ENCODE measurements at regions not wholly inside any gene's neighbourhood (a gene's known extent, or its start where the extent isn't known, plus 50 kb on each side); places are given as distances from the start of the nearest gene placed in this dataset.

DNA sequence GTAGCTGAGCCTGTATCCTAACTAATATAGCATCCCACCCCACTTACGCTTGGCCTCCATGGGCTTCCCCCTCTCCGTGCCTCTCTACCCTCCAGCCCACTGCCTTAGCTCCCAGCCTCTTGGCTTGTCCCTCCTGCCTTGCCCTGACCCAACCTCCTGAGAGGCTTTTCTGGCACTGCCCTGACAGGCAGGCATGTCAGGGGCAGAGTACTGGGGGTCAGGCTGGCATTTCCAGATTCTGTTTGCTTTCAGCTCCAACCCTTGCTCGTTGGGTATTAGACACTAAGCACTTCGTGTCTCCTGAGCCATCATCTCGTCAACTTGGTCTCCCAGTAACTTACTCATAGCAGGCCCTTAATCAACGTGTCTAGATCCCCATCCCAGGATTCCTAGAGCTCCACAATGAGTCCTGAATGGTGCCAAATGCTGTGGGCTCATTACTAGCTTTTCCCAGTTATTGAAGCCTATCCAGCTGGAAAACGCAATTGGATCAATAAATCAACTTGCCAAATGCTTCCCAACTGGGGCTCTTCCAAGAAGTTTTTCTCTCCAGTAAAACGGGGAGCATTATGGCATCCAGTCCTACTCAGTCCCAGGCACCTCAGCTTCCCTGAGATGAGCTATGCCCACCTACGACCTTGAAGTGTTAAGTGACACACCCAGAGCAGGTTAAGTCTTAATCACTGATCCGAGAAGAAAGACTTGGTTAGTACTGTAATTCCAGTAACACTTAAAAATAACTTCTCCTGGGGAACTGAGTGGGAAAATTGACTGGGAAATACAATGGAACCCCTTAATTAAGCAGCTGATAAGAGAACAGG is 78.5 kb upstream of the DLG1 start:
- TF ChIP-seq POLR2A (IDR thresholded peaks at IDR 0.05; ENCODE audit: low read length) (no peak), GATA1 (IDR thresholded peaks at IDR 0.05; ENCODE audit: low read depth, low read length) (no peak)
- no peak for DNase-seq

DNA sequence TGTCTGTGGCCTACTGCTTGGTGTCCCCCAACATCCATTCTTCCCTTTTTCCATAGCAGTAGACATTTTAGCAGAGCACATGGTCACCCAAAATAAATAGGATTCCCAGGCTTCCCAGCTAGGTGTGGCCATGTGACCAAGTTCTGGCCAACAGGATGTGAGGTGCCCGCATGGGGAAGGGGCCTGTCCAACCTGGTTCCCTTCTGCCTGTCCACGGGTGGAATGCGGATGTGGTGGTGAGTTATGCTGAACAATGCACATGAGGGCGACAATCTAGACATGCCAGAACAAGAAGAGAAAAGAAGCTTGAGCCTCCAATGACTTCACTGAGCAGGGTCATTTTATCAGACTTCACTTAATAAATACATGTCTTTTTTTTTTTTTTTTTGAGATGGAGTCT is 77.6 kb upstream of the DLG1 start:
- no peak for DNase-seq
- TF ChIP-seq GATA1 (IDR thresholded peaks at IDR 0.05; ENCODE audit: low read depth, low read length): no peak
- no peak for TF ChIP-seq POLR2A (IDR thresholded peaks at IDR 0.05; ENCODE audit: low read length)

DNA sequence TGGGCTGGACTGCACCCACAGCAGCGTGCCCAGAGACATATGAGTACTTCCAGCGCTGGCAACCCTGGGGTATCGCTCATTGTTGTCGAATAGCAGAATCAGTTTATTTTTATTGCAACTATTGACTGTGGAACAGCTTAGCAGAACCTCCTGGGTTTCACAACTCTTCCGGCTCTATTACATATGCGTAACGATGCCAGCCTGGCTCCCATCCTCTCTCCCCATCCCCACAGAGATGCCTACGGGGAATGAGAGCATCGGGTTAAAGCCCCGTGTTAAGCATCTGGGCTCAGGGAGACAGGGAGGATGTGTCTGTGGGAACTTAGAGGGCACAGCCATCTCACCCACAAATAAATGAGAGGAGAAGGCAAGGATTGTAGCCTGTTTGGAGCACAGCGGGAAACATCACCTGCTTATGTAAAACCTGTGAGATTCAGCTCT is 76.6 kb upstream of the DLG1 start:
- TF ChIP-seq POLR2A (IDR thresholded peaks at IDR 0.05; ENCODE audit: low read length) (no peak), GATA1 (IDR thresholded peaks at IDR 0.05; ENCODE audit: low read depth, low read length) (no peak)
- DNase-seq: no peak

DNA sequence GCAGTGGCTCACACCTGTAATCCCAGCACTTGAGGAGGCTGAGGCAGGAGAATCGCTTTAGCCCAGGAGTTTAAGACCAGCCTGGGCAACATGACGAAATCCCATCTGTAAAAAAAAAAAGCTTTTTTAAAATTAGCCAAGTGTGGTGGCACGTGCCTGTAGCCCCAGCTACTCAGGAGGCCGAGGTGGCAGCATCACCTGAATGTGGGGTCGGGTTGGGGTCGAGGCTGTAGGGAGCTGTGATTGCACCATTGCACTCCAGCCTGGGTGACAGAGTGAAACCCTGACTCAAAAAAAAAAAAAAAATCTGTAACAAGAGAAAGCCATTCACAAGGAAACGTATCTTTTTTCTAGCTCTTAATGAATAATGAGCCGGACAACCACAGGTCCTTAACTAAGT is 74.7 kb upstream of the DLG1 start:
- DNase-seq: no peak
- TF ChIP-seq GATA1 (IDR thresholded peaks at IDR 0.05; ENCODE audit: low read depth, low read length) (no peak), POLR2A (IDR thresholded peaks at IDR 0.05; ENCODE audit: low read length) (no peak)

DNA sequence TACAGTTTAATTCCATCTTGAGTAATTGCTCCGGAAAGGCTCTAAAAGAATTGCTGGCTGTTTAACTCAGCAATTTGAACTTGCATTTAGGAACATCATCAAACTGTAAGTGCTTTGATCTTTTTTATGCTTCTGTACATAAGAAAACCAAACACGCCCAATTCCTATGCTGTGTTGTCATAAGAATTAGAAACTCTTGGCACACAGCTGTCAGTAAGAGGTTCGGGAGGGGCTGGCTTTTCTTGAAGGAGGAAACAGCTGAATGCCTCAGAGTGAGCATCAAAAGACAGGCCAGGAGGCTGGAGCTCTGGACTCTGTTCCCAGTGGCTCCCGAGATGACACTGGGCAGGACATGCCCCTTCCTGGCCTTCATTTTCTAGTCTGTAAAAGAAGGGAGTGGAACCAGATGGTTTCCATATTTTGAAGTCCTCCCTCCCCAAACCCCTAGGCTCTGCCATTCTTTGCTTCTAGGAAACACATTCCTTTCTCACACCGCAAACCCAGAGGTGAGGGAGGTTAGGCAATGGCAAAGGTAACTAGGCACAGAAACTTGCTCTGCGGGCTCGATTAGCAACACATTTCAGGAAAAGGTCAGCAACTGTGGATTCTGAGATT is 73.7 kb upstream of the DLG1 start:
- no peak for DNase-seq
- TF ChIP-seq GATA1 (IDR thresholded peaks at IDR 0.05; ENCODE audit: low read depth, low read length) (no peak), POLR2A (IDR thresholded peaks at IDR 0.05; ENCODE audit: low read length) (no peak)

DNA sequence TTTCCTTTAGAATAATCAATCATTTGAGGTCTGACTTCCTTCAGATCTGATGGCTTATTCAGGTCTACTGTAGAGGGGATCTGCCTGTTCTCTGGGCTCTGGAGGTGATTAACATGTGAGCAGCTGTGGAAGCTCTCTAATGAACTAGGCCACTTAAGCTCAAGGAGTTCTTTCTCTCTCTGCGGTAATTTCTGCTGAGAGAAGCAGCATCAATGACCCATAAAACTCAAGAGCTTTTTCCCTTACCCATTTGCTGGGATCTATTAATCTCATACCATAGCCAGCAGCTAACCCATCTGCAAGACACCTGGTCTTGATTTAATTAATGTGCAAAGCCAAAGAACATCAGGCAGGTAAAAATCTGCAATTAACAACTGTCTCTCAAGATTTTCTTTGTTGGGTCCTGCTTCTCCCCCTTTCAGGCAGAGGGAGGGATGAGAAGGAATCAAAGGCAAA is 73.2 kb upstream of the DLG1 start:
- no peak for DNase-seq
- no peak for TF ChIP-seq GATA1 (IDR thresholded peaks at IDR 0.05; ENCODE audit: low read depth, low read length)
- TF ChIP-seq POLR2A (IDR thresholded peaks at IDR 0.05; ENCODE audit: low read length): no peak

DNA sequence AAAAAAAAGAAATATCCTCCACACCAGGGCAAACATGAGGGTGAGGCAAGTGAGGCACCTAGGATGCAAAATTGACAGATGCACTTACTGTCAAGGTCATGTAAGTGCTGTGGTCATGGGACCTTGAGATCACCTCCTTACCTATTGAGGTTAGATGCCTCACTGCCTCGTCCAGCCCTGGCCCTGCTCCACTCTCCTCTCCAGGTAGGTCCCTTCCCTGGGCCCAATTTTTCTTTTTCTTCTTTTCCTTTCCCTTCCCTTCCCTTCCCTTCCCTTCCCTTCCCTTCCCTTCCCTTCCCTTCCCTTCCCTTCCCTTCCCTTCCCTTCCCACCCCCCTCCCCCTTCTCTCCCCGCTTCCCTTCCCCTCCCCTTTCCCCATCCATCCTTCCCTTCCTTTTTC is 71.1 kb upstream of the DLG1 start:
- no peak for TF ChIP-seq GATA1 (IDR thresholded peaks at IDR 0.05; ENCODE audit: low read depth, low read length)
- TF ChIP-seq POLR2A (IDR thresholded peaks at IDR 0.05; ENCODE audit: low read length): no peak
- DNase-seq: no peak

DNA sequence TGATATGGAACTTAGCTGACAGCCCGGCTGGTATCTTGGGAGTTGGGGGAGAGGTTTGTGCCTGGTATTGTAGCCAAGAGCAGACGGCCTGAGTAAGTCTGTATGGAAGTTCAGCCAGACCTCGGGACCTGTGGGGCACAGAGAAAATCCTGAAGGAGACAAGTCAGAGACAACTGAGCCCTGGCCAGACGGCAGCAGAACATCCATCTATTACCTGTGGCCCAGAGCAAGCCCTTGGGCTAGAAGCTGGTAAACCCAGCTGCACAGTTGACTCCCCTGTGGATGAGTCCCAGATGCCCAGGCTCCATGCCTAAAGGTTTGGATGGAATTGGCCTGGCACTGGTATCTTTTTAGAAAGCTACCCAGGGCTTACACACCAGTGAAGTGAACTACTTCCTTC is 70.4 kb upstream of the DLG1 start:
- DNase-seq: no peak
- TF ChIP-seq POLR2A (IDR thresholded peaks at IDR 0.05; ENCODE audit: low read length) (no peak), GATA1 (IDR thresholded peaks at IDR 0.05; ENCODE audit: low read depth, low read length) (no peak)

DNA sequence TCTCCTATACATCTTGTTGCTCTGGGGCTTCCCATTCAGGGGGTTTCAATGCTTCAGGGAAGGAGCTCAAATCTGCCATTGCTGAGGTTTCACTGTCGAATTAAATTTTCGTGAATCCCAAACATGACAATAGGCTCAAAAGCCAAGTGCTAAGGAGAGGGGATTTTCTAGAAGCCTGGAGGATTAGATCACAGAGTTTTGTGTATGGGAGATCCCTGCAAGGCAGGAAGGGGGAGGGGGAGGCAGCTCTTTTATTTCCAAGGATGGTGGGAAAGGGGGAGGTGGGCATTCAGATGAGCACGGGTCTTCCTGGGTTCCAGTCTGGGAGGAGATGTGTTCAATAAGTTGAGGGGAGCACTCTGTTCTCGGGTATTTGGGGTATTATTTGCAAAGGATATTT is 69.9 kb upstream of the DLG1 start:
- TF ChIP-seq POLR2A (IDR thresholded peaks at IDR 0.05; ENCODE audit: low read length) (no peak), GATA1 (IDR thresholded peaks at IDR 0.05; ENCODE audit: low read depth, low read length) (no peak)
- DNase-seq: no peak

DNA sequence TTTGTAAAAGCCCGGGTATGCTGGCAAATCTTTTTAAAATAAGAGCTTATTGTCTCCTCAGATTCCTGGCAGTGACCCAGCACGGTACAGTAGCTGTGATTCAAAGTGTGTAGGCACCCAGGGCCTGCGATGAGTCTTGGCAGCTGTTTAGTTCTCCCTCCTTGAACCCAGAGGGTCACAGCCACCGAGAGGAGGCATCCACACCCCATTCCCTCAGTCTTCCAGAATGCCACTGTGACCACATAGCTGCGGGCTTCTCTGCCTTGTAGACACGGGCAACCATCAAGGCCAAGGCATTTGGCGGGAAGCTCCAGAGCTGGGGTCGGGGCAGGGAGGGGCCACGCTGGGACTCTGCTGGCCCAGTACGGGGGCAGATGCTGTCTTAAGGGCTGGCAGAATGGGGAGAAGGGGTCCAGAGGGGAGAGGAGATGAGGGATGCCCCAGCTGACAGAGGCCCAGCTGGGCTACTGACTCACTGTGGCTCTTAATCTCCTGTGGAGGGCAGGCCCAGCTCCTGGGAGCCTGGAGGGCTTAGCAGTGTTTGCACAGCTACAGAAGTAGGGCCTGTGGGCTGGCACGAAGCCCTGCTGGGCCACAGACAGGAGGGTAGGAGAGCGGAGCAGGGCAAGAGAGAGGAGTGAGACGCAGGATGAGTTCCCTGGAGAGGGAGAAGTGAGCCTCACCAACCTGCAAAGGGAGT is 68.8 kb upstream of the DLG1 start:
- no peak for DNase-seq
- TF ChIP-seq POLR2A (IDR thresholded peaks at IDR 0.05; ENCODE audit: low read length) (no peak), GATA1 (IDR thresholded peaks at IDR 0.05; ENCODE audit: low read depth, low read length) (no peak)

DNA sequence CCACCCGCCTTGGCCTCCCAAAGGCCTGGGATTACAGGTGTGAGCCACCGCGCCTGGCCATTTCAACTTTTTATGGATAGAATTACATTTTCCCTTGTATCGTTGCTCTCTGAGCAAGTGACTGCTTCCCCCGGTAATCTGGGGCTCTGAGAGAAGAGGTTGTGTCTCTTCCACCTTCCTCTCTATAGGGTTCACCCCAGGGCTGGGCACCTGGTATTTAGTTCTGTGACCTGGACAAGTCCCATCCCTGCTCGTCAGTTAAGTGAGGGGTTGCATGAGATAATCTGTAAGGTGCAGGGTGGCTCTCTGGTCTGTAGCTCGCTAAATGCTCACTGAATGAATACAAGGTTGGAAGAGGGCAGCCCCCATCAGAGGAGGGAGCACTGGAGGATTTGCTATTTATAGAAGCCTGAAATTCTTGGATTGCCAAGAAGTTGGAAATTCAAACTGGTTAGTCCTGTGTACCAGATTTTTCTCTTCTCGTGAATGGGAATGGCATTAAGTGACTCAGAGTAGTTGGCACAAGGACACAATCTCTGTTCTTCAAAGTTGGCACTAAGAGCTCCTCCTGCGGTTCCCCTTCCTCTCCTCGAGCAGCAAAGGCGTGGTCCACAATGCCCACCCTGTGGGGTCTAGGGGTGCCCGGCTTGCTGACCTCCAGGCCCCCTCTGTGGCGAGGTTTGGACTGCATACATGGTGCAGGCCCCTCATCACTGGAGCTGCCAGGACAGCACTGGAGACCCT is 68.1 kb upstream of the DLG1 start:
- DNase-seq: no peak
- TF ChIP-seq GATA1 (IDR thresholded peaks at IDR 0.05; ENCODE audit: low read depth, low read length) (no peak), POLR2A (IDR thresholded peaks at IDR 0.05; ENCODE audit: low read length) (no peak)

DNA sequence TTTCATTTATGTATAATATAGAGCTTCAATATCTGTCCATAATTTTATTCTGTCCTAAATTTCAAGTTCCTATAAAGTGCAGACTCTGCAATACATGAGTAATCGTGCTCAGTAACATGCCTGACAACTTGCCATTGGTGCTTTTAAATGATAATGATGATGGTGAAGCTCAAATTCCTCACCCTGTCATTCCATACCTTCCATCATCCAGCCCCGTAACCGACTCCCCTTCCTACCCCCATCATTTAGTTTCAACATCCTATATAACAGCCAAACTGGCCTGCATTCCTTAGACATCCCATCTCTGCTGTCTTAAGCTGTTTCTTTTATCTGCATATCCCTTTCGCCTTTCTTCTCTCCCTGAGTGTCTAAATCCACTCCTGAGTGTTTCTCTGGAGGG is 67.2 kb upstream of the DLG1 start:
- no peak for DNase-seq
- TF ChIP-seq POLR2A (IDR thresholded peaks at IDR 0.05; ENCODE audit: low read length) (no peak), GATA1 (IDR thresholded peaks at IDR 0.05; ENCODE audit: low read depth, low read length) (no peak)

DNA sequence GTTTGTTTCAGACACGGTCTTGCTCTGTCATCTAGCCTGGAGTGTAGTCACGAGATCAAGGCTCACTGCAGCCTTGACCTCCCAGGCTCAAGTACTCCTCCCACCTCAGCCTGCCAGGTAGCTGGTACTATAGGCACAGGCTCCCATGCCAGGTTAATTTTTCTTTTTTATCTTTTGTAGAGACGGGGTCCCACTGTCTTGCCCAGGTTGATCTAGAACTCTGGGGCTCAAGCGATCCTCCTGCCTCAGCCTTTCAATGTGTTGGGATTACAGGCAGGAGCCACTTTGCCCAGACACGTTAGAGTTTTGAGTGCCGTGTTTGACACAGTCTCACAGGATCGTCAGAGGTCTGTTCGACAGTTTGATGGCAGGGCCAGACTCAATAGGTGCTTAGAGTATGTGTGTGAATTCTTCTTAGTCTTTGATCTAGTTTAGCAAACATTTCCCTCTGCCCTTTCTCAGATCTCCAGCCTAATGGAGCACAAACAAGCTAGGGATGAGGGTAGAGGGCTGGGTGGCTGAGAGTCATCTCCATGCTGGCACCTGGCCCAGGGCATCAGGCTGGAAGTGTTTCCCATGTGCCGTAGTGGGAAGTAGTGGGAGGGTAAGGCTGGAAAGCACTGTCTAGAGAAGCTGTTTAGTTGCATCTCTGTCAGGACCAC is 66.1 kb upstream of the DLG1 start:
- no peak for DNase-seq
- TF ChIP-seq POLR2A (IDR thresholded peaks at IDR 0.05; ENCODE audit: low read length) (no peak), GATA1 (IDR thresholded peaks at IDR 0.05; ENCODE audit: low read depth, low read length) (no peak)

Measured in erythroblast (primary cell).